ENCODE measurements at regions not wholly inside any gene's neighbourhood (a gene's known extent, or its start where the extent isn't known, plus 50 kb on each side); places are given as distances from the start of the nearest gene placed in this dataset.

DNA sequence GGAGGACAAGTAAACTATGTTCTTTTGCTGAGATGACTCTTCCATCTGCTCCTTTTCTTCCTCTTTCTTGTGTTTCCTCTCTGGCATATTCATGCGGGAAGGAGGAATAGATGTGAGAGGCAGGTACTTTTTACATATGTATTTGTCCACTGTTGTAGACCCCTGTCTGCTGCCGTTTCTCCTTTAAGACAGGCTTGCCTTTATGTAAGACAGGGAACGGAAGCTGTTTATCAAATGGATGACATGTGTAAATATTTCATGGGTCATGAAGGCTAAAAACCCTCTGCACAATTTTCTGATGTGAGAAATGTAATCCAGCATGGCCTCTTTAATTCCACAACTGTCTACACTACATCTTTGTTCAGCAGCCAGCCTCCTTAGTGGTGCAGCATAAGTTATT, 1525.5 kb upstream of the NUDT12 start:
- H2BK120ac ChIP-seq (ENCODE audit: low read depth, low read length, poor library complexity, severe bottlenecking): no peak overlapping the region
- H3K14ac ChIP-seq (ENCODE audit: insufficient read depth, low read length): no peak overlapping the region
- DNase-seq: no peak
- H4K91ac ChIP-seq (ENCODE audit: insufficient read length, low read depth, low read length): no peak overlapping the region
- H4K8ac ChIP-seq (replicated peaks; ENCODE audit: insufficient read length, low read depth, low read length): no peak overlapping the region
- no peak overlapping the region for H2AFZ ChIP-seq (ENCODE audit: low read length)
- no peak overlapping the region for H3K4ac ChIP-seq (ENCODE audit: low read depth, low read length)
- H3K23me2 ChIP-seq (ENCODE audit: insufficient read length, low read depth, low read length, poor library complexity, severe bottlenecking): no peaks in the 10 kb centered on the region
- peaks cover 7 to 14% of the 10 kb centered on the region in 2 experiments for H3K9me3 Mint-ChIP-seq
- H3K56ac ChIP-seq (ENCODE audit: insufficient read length, low read depth, low read length): no peak overlapping the region
- no peak overlapping the region for H2BK20ac ChIP-seq (ENCODE audit: low read depth, low read length, poor library complexity, severe bottlenecking)
- H3K18ac ChIP-seq (ENCODE audit: insufficient read length, low read depth, low read length): no peak overlapping the region
- no peak overlapping the region for H3K4me2 ChIP-seq (ENCODE audit: insufficient read depth, insufficient read length, low read length)
- H2BK5ac ChIP-seq (ENCODE audit: insufficient read length, low read length): no peak overlapping the region
- no peak overlapping the region for H3T11ph ChIP-seq (ENCODE audit: low read length)
- no peaks in the 10 kb centered on the region for H3K79me2 ChIP-seq (ENCODE audit: insufficient read depth, low read length)
- no peaks in the 10 kb centered on the region for H3K4me1 Mint-ChIP-seq
- no peaks in the 10 kb centered on the region for H3K27me3 ChIP-seq (ENCODE audit: insufficient read depth, low read length)
- no peak overlapping the region for H3K4me3 Mint-ChIP-seq
- no peaks in the 10 kb centered on the region for H3K27me3 Mint-ChIP-seq (ENCODE audit: low read depth)
- no peaks in the 10 kb centered on the region for H3K4me1 ChIP-seq (ENCODE audit: insufficient read depth, low read length)
- H2BK15ac ChIP-seq (ENCODE audit: low read depth, low read length): no peak overlapping the region
- no CpG with 5 or more reads among the region's 3 CpGs for WGBS (ENCODE audit: extremely low coverage, insufficient read length, low lambda C conversion rate)
- no peak overlapping the region for H3K23ac ChIP-seq (ENCODE audit: insufficient read length, low read depth, low read length)
- no peak overlapping the region for H2BK12ac ChIP-seq (ENCODE audit: insufficient read length, low read depth, low read length)
- no peaks in the 10 kb centered on the region for H3K79me1 ChIP-seq (ENCODE audit: insufficient read depth, low read depth, low read length, poor library complexity, severe bottlenecking)
- no peak overlapping the region for H3K9ac ChIP-seq (ENCODE audit: extremely low read depth, insufficient read length, low read length)
- H4K20me1 ChIP-seq (ENCODE audit: control insufficient read depth, insufficient read depth, insufficient read length): no peaks in the 10 kb centered on the region
- TF ChIP-seq, protein P1, sequence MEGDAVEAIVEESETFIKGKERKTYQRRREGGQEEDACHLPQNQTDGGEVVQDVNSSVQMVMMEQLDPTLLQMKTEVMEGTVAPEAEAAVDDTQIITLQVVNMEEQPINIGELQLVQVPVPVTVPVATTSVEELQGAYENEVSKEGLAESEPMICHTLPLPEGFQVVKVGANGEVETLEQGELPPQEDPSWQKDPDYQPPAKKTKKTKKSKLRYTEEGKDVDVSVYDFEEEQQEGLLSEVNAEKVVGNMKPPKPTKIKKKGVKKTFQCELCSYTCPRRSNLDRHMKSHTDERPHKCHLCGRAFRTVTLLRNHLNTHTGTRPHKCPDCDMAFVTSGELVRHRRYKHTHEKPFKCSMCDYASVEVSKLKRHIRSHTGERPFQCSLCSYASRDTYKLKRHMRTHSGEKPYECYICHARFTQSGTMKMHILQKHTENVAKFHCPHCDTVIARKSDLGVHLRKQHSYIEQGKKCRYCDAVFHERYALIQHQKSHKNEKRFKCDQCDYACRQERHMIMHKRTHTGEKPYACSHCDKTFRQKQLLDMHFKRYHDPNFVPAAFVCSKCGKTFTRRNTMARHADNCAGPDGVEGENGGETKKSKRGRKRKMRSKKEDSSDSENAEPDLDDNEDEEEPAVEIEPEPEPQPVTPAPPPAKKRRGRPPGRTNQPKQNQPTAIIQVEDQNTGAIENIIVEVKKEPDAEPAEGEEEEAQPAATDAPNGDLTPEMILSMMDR (conservative IDR thresholded peaks at IDR 0.05): no peak
- no peak overlapping the region for H3K27ac Mint-ChIP-seq
- H3K27ac ChIP-seq (ENCODE audit: insufficient read length, low read depth, low read length): no peak overlapping the region
- H3K9me3 ChIP-seq (ENCODE audit: control insufficient read depth, low read depth, low read length): no peaks in the 10 kb centered on the region
- H4K5ac ChIP-seq (ENCODE audit: insufficient read length, low read depth, low read length): no peak overlapping the region
- H2AK5ac ChIP-seq (ENCODE audit: insufficient read length, low read length): no peak overlapping the region
- H3K36me3 Mint-ChIP-seq (ENCODE audit: insufficient read depth in 1 of 3, low read depth in 3 of 3): peaks cover 0 to 13% (median 9%) of the 10 kb centered on the region in 3 experiments; a peak in 3 of 7 replicates
